K562 (cell line): ENCODE measurements at regions not wholly inside any gene's neighbourhood (a gene's known extent, or its start where the extent isn't known, plus 50 kb on each side); places are given as distances from the start of the nearest gene placed in this dataset.
A peak's percentile ranks its signal among the peaks of the same experiment; 100 is the strongest.

ENCODE experiments used
- ATAC-seq: fragments of 200-7000 bp; cut with Tn5 transposase; 3 replicates; pipeline ENCODE4 v1.9.1; 2020; ENCODE audit warnings: moderate library complexity
- BruUV-seq: library from RNA; stranded (reverse); fragments of 400-500 nt; replicated peaks from 2 replicates; lab custom pipeline; 2021; lab: Mats Ljungman, UMichigan
- CTCF ChIA-PET: fragments of 300-600 bp; formaldehyde crosslinking; extraction: SDS; loops from one replicate; lab custom pipeline; 2021; ENCODE audit warnings: low intra/inter-chr PET ratio; lab: Yijun Ruan, JAX
- POLR2A ChIA-PET: fragments of 300-600, 350-650 bp; sonication (Branson Sonifier 250); formaldehyde crosslinking; extraction: SDS; loops from one replicate; lab custom pipeline; 2021; ENCODE audit warnings: antibody characterized with exemption, inconsistent platforms; lab: Yijun Ruan, JAX
- DNase-seq, 4 experiments: peaks; one replicate each; pipeline versions ENCODE4 v3.0.0 to v3.0.0-alpha.2; 2011 to 2018; ENCODE audit warnings: low spot score in 3 of 4, mixed read lengths in 3 of 4; ENCODE audit errors: extremely low read depth in 1 of 4
- FAIRE-seq: peaks from 2 replicates; lab custom pipeline; 2011; peaks lifted over from hg19 to GRCh38; lab: Jason Lieb, UNC
- H2AFZ ChIP-seq: 2 replicates; pipeline ENCODE4 v1.6.0; 2011; ENCODE audit warnings: low read depth, low read length, control low read depth, inconsistent platforms
- H3K27ac ChIP-seq: fragments of 200-600 bp; 3 replicates; pipeline ENCODE4 v1.8.0; 2011; ENCODE audit warnings: low read depth, mild to moderate bottlenecking, control low read depth, inconsistent platforms, low read length, moderate library complexity, mixed read lengths; ENCODE audit errors: extremely low read depth
- H3K27me3 ChIP-seq, 2 experiments: fragments of 300-600 bp in 1 of 2; 2 replicates in 1 of 2; 3 replicates in 1 of 2; pipeline versions ENCODE4 v1.6.0 to v1.8.0; 2011; ENCODE audit warnings: inconsistent platforms in 2 of 2, low read length in 2 of 2, mild to moderate bottlenecking in 1 of 2, mixed read lengths in 1 of 2, moderate library complexity in 1 of 2; ENCODE audit not compliant: control insufficient read depth in 2 of 2, insufficient read depth in 2 of 2
- H3K36me3 ChIP-seq: fragments of 300-600 bp; 3 replicates; pipeline ENCODE4 v1.8.0; 2011; ENCODE audit warnings: mild to moderate bottlenecking, low read length, inconsistent platforms; ENCODE audit not compliant: control insufficient read depth, insufficient read depth
- H3K4me1 ChIP-seq, 2 experiments: fragments of 200-600 bp in 1 of 2; replicated peaks in 1 of 2; 2 replicates in 1 of 2; 3 replicates in 1 of 2; pipeline versions ENCODE4 v1.5.1 to v1.8.0; 2011; ENCODE audit warnings: inconsistent platforms in 2 of 2, low read length in 2 of 2, mild to moderate bottlenecking in 1 of 2, mixed read lengths in 1 of 2, moderate library complexity in 1 of 2; ENCODE audit not compliant: control insufficient read depth in 2 of 2, insufficient read depth in 2 of 2
- H3K4me2 ChIP-seq: 2 replicates; pipeline ENCODE4 v1.6.1; 2011; ENCODE audit warnings: low read length, control low read depth, inconsistent platforms, mixed read lengths; ENCODE audit not compliant: insufficient read depth
- H3K4me3 ChIP-seq: fragments of 200-600 bp; sonication (generic), shearing (Covaris generic); 2 replicates; pipeline ENCODE4 v1.5.1; 2016; ENCODE audit warnings: control low read depth, inconsistent platforms
- H3K79me2 ChIP-seq: fragments of 200-600 bp; 3 replicates; pipeline ENCODE4 v1.8.0; 2011; ENCODE audit warnings: low read length, inconsistent platforms; ENCODE audit not compliant: control insufficient read depth, insufficient read depth
- H3K9ac ChIP-seq, 2 experiments: 2 replicates each; pipeline versions ENCODE4 v1.6.0 to v1.6.1; 2011; ENCODE audit warnings: low read depth in 2 of 2, low read length in 2 of 2, control low read depth in 1 of 2, inconsistent platforms in 1 of 2, mild to moderate bottlenecking in 1 of 2, mixed read lengths in 1 of 2; ENCODE audit not compliant: insufficient read depth in 1 of 2
- H3K9me1 ChIP-seq: one replicate; pipeline ENCODE4 v1.6.0; 2011; ENCODE audit warnings: inconsistent platforms, mild to moderate bottlenecking, low read length, moderate library complexity; ENCODE audit not compliant: control insufficient read depth, insufficient read depth
- H3K9me3 ChIP-seq: replicated peaks from 2 replicates; pipeline ENCODE4 v1.5.1; 2011; ENCODE audit warnings: low read depth, low read length, inconsistent platforms; ENCODE audit not compliant: control insufficient read depth, insufficient read depth
- H4K20me1 ChIP-seq: replicated peaks from 2 replicates; pipeline ENCODE4 v1.6.1; 2011; ENCODE audit warnings: low read length, inconsistent platforms, mixed read lengths; ENCODE audit not compliant: control insufficient read depth, insufficient read depth
- CCNT2 ChIP-seq: IDR thresholded peaks from 2 replicates; pipeline ENCODE4 v1.6.1; 2011; ENCODE audit warnings: borderline replicate concordance, low read depth, mild to moderate bottlenecking, moderate library complexity, mixed read lengths, low read length; ENCODE audit not compliant: insufficient read length; ENCODE audit errors: extremely low read depth
- CTBP1 ChIP-seq: fragments of 450-650 bp; IDR thresholded peaks from 2 replicates; pipeline ENCODE4 v1.6.1; 2016; ENCODE audit warnings: borderline replicate concordance
- ETS2 ChIP-seq: IDR thresholded peaks from 2 replicates; pipeline ENCODE4 v1.6.1; 2016; ENCODE audit warnings: borderline replicate concordance, missing genetic modification characterization, mild to moderate bottlenecking, moderate library complexity, missing compliant biosample characterization; ENCODE audit not compliant: poor library complexity, severe bottlenecking
- ETV1 ChIP-seq: fragments of 450-650 bp; conservative IDR thresholded peaks from 2 replicates; pipeline ENCODE4 v1.6.1; 2016; ENCODE audit warnings: missing genetic modification characterization, control low read depth, low read depth, missing compliant biosample characterization
- FOSL1 ChIP-seq: fragments of 200-800 bp; sonication (Bioruptor generic); conservative IDR thresholded peaks from 2 replicates; pipeline ENCODE4 v1.6.1; 2016; ENCODE audit warnings: missing genetic modification characterization, missing compliant biosample characterization
- JUND ChIP-seq, 2 experiments: IDR thresholded peaks; 2 replicates in 1 of 2; 3 replicates in 1 of 2; pipeline ENCODE4 v1.6.1; 2011; ENCODE audit warnings: borderline replicate concordance in 2 of 2, low read depth in 2 of 2, low read length in 2 of 2, improper control_type of control experiment in 1 of 2, missing biosample characterization in 1 of 2, missing genetic modification characterization in 1 of 2, missing genetic modification reagents in 1 of 2
- LCOR ChIP-seq: sonication (generic); formaldehyde crosslinking; IDR thresholded peaks from 2 replicates; pipeline ENCODE4 v1.8.0; 2022; ENCODE audit warnings: mild to moderate bottlenecking, missing genetic modification reagents
- RCOR1 ChIP-seq, 2 experiments: IDR thresholded peaks; 2 replicates each; pipeline ENCODE4 v1.6.1; 2012; ENCODE audit warnings: low read depth in 2 of 2, low read length in 2 of 2, borderline replicate concordance in 1 of 2, improper control_type of control experiment in 1 of 2
- SMARCE1 ChIP-seq: fragments of 450-650 bp; IDR thresholded peaks from 2 replicates; pipeline ENCODE4 v1.7.1; 2016; ENCODE audit warnings: mild to moderate bottlenecking
- TAF15 ChIP-seq: fragments of 200-400 bp; formaldehyde crosslinking; IDR thresholded peaks from 2 replicates; pipeline ENCODE4 v1.6.1; 2017; ENCODE audit warnings: mild to moderate bottlenecking, low read depth, low read length, moderate library complexity
- ZNF143 ChIP-seq: sonication (generic); formaldehyde crosslinking; IDR thresholded peaks from 2 replicates; pipeline ENCODE4 v1.9.0; 2022; ENCODE audit warnings: mild to moderate bottlenecking, missing genetic modification reagents
- WGBS: fragments of 100-300 bp; shearing (Covaris generic); methylation state at CpG from one replicate; pipeline ENCODE4 v1.1.6; 2016; ENCODE audit warnings: low coverage, mixed read lengths; ENCODE audit not compliant: insufficient coverage; ENCODE audit errors: missing lambda C conversion rate; 5-methylcytosine and 5-hydroxymethylcytosine counted together
- in situ Hi-C: fragments of 300-500 bp; cut with MboI; formaldehyde crosslinking; loops from 4 replicates; pipeline ENCODE4 v1.15.0; 2018; ENCODE audit warnings: inconsistent platforms, mixed read lengths
- intact Hi-C: fragments of 100-400 bp; cut with micrococcal nuclease; formaldehyde crosslinking; loops from 2 replicates; pipeline ENCODE4 v1.14.2; 2022
- TF ChIP-seq, protein P1 (sequence below): fragments of 250-450 bp; sonication (Bioruptor Pico); IDR thresholded peaks from 2 replicates; pipeline ENCODE4 v1.5.0; 2021
- TF ChIP-seq, protein P2 (sequence below): IDR thresholded peaks from 2 replicates; pipeline ENCODE4 v1.6.1; 2012; ENCODE audit warnings: low read depth, low read length, improper control_type of control experiment, borderline replicate concordance
- TF ChIP-seq, protein P3 (sequence below): sonication (generic); formaldehyde crosslinking; IDR thresholded peaks from 2 replicates; pipeline ENCODE4 v1.8.1; 2023; ENCODE audit warnings: mild to moderate bottlenecking, missing genetic modification reagents
- TF ChIP-seq, protein P4 (sequence below): sonication (generic); formaldehyde crosslinking; IDR thresholded peaks from 2 replicates; pipeline ENCODE4 v1.9.0; 2022; ENCODE audit warnings: mild to moderate bottlenecking, missing genetic modification reagents

DNA sequence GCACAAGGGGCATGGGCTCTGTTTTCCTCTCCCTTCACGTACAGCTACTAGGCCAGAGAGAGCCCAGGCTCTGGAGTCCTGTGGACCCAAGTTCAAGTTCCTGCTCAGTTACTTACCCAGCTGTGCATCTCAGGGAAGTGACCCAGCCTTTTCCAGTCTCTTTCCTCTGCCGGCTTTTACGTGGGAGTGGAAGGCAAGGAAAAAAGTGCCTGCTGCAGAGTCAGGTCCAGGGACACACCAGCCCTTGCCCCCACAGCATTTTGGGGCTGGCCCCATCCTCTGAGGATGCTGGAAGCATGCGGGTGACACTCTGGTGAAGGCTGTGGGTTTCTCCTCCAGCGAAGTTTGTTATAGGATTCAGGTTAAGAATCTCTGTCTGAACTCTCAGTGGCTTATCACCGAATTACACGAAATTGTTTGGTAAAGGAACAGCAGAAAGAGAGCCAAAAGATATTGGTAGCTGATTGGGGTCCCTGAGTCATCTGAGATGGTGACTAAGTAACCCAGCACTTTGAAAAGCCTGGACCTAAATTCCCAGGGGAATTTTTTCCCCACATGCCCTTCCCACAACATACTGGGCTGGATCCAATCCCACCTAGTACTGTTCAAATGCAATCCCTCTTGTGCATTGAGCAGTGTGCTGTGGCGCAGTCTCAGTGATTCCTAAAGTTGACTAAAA, 424.3 kb downstream of the RPS24 start:
- no peaks in the 10 kb centered on the region for H3K79me2 ChIP-seq
- no peak overlapping the region for H3K27ac ChIP-seq
- H3K36me3 ChIP-seq = no peaks in the 10 kb centered on the region
- H3K9me1 ChIP-seq = no peaks in the 10 kb centered on the region
- ATAC-seq (no peak), DNase-seq (no peak), FAIRE-seq (no peak)
- H3K9ac ChIP-seq = no peak overlapping the region
- intact Hi-C loops (no loop called here), in situ Hi-C loops (no loop called here)
- peaks cover 11 to 52% of the 10 kb centered on the region in 2 experiments for H3K27me3 ChIP-seq
- H4K20me1 ChIP-seq = peaks cover 9% of the 10 kb centered on the region; the same call in 1 of the 2 replicates
- BruUV-seq = no TSS peak
- 4% methylated on average over 8 of the region's 8 CpGs for WGBS
- H3K4me1 ChIP-seq = peaks cover 0 to 20% of the 10 kb centered on the region in 2 experiments; a peak in 4 of 5 replicates
- H3K4me2 ChIP-seq = no peak overlapping the region
- ChIA-PET CTCF (no interaction called here), POLR2A (interaction anchor here (1.0 to 1.1 kb wide), 2 partner anchors 8 to 9 kb away, joined by 3 read pairs; no protein-coding TSS in a partner anchor)
- no peak overlapping the region for H2AFZ ChIP-seq
- no peak overlapping the region for H3K4me3 ChIP-seq
- H3K9me3 ChIP-seq = no peaks in the 10 kb centered on the region
- TF ChIP-seq, protein P1, sequence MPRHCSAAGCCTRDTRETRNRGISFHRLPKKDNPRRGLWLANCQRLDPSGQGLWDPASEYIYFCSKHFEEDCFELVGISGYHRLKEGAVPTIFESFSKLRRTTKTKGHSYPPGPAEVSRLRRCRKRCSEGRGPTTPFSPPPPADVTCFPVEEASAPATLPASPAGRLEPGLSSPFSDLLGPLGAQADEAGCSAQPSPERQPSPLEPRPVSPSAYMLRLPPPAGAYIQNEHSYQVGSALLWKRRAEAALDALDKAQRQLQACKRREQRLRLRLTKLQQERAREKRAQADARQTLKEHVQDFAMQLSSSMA (CRISPR knock-in tag) = no peak
- TF ChIP-seq LCOR (CRISPR knock-in tag) (no peak), TAF15 (no peak), JUND (IDR thresholded peaks at IDR 0.05; ENCODE audit: borderline replicate concordance, low read depth, low read length) (no peak), JUND (tag; IDR thresholded peaks at IDR 0.05; ENCODE audit: borderline replicate concordance, low read depth, low read length) (peak; percentile 47; the same call in 1 of the 3 replicates), FOSL1 (tag) (no peak; the same call in 1 of the 2 replicates), CTBP1 (0 out of 2 replicates have a peak, but pooled peaks have one; percentile 13), ETV1 (tag) (no peak), RCOR1 (IDR thresholded peaks at IDR 0.05; ENCODE audit: borderline replicate concordance in 1 of 2, low read depth in 2 of 2, low read length in 2 of 2) (peak in 1 of 2 experiments; percentile 41; a peak in 1 of 4 replicates), ZNF143 (no peak), ETS2 (tag) (no peak), CCNT2 (no peak), SMARCE1 (peak; percentile 33; the same call in 1 of the 2 replicates)
- TF ChIP-seq, protein P2, sequence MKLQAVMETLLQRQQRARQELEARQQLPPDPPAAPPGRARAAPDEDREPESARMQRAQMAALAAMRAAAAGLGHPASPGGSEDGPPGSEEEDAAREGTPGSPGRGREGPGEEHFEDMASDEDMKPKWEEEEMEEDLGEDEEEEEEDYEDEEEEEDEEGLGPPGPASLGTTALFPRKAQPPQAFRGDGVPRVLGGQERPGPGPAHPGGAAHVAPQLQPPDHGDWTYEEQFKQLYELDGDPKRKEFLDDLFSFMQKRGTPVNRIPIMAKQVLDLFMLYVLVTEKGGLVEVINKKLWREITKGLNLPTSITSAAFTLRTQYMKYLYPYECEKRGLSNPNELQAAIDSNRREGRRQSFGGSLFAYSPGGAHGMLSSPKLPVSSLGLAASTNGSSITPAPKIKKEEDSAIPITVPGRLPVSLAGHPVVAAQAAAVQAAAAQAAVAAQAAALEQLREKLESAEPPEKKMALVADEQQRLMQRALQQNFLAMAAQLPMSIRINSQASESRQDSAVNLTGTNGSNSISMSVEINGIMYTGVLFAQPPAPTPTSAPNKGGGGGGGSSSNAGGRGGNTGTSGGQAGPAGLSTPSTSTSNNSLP = no peak
- TF ChIP-seq, protein P3, sequence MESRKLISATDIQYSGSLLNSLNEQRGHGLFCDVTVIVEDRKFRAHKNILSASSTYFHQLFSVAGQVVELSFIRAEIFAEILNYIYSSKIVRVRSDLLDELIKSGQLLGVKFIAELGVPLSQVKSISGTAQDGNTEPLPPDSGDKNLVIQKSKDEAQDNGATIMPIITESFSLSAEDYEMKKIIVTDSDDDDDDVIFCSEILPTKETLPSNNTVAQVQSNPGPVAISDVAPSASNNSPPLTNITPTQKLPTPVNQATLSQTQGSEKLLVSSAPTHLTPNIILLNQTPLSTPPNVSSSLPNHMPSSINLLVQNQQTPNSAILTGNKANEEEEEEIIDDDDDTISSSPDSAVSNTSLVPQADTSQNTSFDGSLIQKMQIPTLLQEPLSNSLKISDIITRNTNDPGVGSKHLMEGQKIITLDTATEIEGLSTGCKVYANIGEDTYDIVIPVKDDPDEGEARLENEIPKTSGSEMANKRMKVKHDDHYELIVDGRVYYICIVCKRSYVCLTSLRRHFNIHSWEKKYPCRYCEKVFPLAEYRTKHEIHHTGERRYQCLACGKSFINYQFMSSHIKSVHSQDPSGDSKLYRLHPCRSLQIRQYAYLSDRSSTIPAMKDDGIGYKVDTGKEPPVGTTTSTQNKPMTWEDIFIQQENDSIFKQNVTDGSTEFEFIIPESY = no peak
- TF ChIP-seq, protein P4, sequence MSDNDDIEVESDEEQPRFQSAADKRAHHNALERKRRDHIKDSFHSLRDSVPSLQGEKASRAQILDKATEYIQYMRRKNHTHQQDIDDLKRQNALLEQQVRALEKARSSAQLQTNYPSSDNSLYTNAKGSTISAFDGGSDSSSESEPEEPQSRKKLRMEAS = no peak
